Skin epidermis (tissue), 12 donors: ENCODE measurements at regions not wholly inside any gene's neighbourhood (a gene's known extent, or its start where the extent isn't known, plus 50 kb on each side); places are given as distances from the start of the nearest gene placed in this dataset.
A peak's percentile ranks its signal among the peaks of the same experiment; 100 is the strongest.

Experiments used
- H3K27ac ChIP-seq, 21 experiments: fragments of 200-600 bp; sonication (generic) in 11 of 21; one replicate each; pipeline ENCODE4 v1.5.0; 2020; ENCODE audit warnings: mild to moderate bottlenecking in 3 of 21, inconsistent platforms in 2 of 21, moderate library complexity in 2 of 21
- H3K4me3 ChIP-seq, 7 experiments: fragments of 200-600 bp; sonication (generic) in 2 of 7; one replicate each; pipeline ENCODE4 v1.5.0; 2020; ENCODE audit warnings: inconsistent platforms in 2 of 7, mild to moderate bottlenecking in 2 of 7, moderate library complexity in 1 of 7

GRCh38 chr3:40962721-40963120, 236.6 kb upstream of the CTNNB1 start:
- Histone ChIP-seq H3K4me3 (no peak overlapping the region), H3K27ac (no peak overlapping the region)

- H3K4me3 ChIP-seq = no peak overlapping the region
- no peak overlapping the region for H3K27ac ChIP-seq
Observed at GRCh38 chr3:40968666-40969065, 230.6 kb upstream of the CTNNB1 start.

GRCh38 chr3:40969341-40969740, 230.0 kb upstream of the CTNNB1 start:
- H3K4me3 ChIP-seq = no peak overlapping the region

GRCh38 chr3:40969756-40970466, 229.4 kb upstream of the CTNNB1 start:
- Histone ChIP-seq H3K27ac (peak overlapping the region in 2 of 21 experiments; percentile 9 to 45), H3K4me3 (no peak overlapping the region)

More at GRCh38 chr3:40969341-40969740, 230.0 kb upstream of the CTNNB1 start:
- H3K27ac ChIP-seq = no peak overlapping the region

GRCh38 chr3:40971191-40972168, 227.8 kb upstream of the CTNNB1 start:
- H3K4me3 ChIP-seq = no peak overlapping the region

GRCh38 chr3:40972350-40972749, 227.0 kb upstream of the CTNNB1 start:
- H3K27ac ChIP-seq = peak overlapping the region in 13 of 21 experiments; percentile 17 to 84 (median 52)

More at GRCh38 chr3:40971191-40972168, 227.8 kb upstream of the CTNNB1 start:
- H3K27ac ChIP-seq = peak overlapping the region in 16 of 21 experiments; percentile 4 to 84 (median 55)

GRCh38 chr3:40973141-40973540, 226.2 kb upstream of the CTNNB1 start:
- H3K4me3 ChIP-seq = no peak overlapping the region
- peak overlapping the region in 2 of 21 experiments; percentile 11 to 52 for H3K27ac ChIP-seq

More at GRCh38 chr3:40972350-40972749, 227.0 kb upstream of the CTNNB1 start:
- no peak overlapping the region for H3K4me3 ChIP-seq

GRCh38 chr3:40975711-40976121, 223.6 kb upstream of the CTNNB1 start:
- H3K4me3 ChIP-seq = no peak overlapping the region
- peak overlapping the region in 1 of 21 experiments; percentile 44 for H3K27ac ChIP-seq

GRCh38 chr3:40976241-40976640, 223.1 kb upstream of the CTNNB1 start:
- no peak overlapping the region for H3K4me3 ChIP-seq
- H3K27ac ChIP-seq = peak overlapping the region in 1 of 21 experiments; percentile 44

- no peak overlapping the region for H3K27ac ChIP-seq
- no peak overlapping the region for H3K4me3 ChIP-seq
Observed at GRCh38 chr3:40978442-40978841, 220.9 kb upstream of the CTNNB1 start.

- Histone ChIP-seq H3K4me3 (no peak overlapping the region), H3K27ac (no peak overlapping the region)
Observed at GRCh38 chr3:40979962-40980361, 219.3 kb upstream of the CTNNB1 start.

- no peak overlapping the region for H3K27ac ChIP-seq
- H3K4me3 ChIP-seq = no peak overlapping the region
Observed at GRCh38 chr3:40980467-40980866, 218.8 kb upstream of the CTNNB1 start.

GRCh38 chr3:40985195-40985594, 214.1 kb upstream of the CTNNB1 start:
- Histone ChIP-seq H3K4me3 (no peak overlapping the region), H3K27ac (no peak overlapping the region)

GRCh38 chr3:40988468-40988867, 210.8 kb upstream of the CTNNB1 start:
- H3K27ac ChIP-seq = no peak overlapping the region
- H3K4me3 ChIP-seq = no peak overlapping the region

- Histone ChIP-seq H3K4me3 (no peak overlapping the region), H3K27ac (no peak overlapping the region)
Observed at GRCh38 chr3:40989141-40990061, 209.9 kb upstream of the CTNNB1 start.

- Histone ChIP-seq H3K27ac (no peak overlapping the region), H3K4me3 (no peak overlapping the region)
Observed at GRCh38 chr3:40990062-40990456, 209.2 kb upstream of the CTNNB1 start.

- H3K27ac ChIP-seq = no peak overlapping the region
- no peak overlapping the region for H3K4me3 ChIP-seq
Observed at GRCh38 chr3:40992023-40992422, 207.3 kb upstream of the CTNNB1 start.

- Histone ChIP-seq H3K4me3 (no peak overlapping the region), H3K27ac (no peak overlapping the region)
Observed at GRCh38 chr3:40994611-40995010, 204.7 kb upstream of the CTNNB1 start.

- no peak overlapping the region for H3K27ac ChIP-seq
- no peak overlapping the region for H3K4me3 ChIP-seq
Observed at GRCh38 chr3:40995271-40995670, 204.0 kb upstream of the CTNNB1 start.

- H3K27ac ChIP-seq = no peak overlapping the region
Observed at GRCh38 chr3:40996382-40996781, 202.9 kb upstream of the CTNNB1 start.

More at GRCh38 chr3:40996382-40996781, 202.9 kb upstream of the CTNNB1 start:
- H3K4me3 ChIP-seq = no peak overlapping the region
